ENCODE measurements at regions not wholly inside any gene's neighbourhood (a gene's known extent, or its start where the extent isn't known, plus 50 kb on each side); places are given as distances from the start of the nearest gene placed in this dataset.
"Not testable (repeated sequence)": the region's sequence is repeated elsewhere in the genome, so short reads cannot be mapped to it uniquely, and the experiment has no call there.

DNA sequence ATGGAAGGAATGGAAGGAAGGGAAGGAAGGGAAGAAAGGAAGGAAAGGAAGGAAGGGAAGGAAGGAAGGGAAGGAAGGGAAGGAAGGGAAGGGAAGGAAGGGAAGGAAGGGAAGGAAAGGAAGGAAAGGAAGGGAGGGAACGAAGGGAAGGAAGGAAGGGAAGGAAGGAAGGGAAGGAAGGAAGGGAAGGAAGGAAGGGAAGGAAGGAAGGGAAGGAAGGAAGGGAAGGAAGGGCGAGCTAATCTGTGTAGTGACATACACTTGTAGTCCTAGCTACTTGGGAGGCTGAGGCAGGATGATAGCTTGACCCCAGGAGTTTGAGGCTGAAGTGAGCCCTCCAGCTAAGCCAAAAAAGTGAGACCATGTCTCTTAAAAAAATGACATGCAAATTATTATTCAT, 311.3 kb upstream of the LUZP2 start:
- not testable (repeated sequence) for TF ChIP-seq CTCF (conservative IDR thresholded peaks at IDR 0.05); ZFX (IDR thresholded peaks at IDR 0.05)

Data from C4-2B (cell line).